ENCODE measurements at regions not wholly inside any gene's neighbourhood (a gene's known extent, or its start where the extent isn't known, plus 50 kb on each side); places are given as distances from the start of the nearest gene placed in this dataset.

DNA sequence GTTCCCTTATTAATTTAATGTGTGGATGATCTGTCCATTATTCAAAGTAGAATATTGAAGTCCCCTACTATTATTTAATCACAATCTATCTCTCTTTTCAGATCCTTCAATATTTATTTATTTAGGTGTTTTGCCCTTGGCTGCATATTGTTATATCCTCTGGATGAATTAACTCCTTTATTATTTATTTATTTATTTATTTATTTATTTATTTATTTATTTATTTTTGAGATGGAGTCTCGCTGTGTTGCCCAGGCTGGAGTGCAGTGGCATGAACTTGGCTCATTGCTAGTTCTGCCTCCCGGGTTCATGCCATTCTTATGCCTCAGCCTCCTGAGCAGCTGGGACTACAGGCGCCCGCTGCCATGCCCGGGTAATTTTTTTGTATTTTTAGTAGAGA, 776.6 kb upstream of the NXPH2 start:
- no peak for TF ChIP-seq EP300 (IDR thresholded peaks at IDR 0.05; ENCODE audit: borderline replicate concordance in 1 of 2, low read depth in 1 of 2, low read length in 1 of 2)
- TF ChIP-seq, protein P1, sequence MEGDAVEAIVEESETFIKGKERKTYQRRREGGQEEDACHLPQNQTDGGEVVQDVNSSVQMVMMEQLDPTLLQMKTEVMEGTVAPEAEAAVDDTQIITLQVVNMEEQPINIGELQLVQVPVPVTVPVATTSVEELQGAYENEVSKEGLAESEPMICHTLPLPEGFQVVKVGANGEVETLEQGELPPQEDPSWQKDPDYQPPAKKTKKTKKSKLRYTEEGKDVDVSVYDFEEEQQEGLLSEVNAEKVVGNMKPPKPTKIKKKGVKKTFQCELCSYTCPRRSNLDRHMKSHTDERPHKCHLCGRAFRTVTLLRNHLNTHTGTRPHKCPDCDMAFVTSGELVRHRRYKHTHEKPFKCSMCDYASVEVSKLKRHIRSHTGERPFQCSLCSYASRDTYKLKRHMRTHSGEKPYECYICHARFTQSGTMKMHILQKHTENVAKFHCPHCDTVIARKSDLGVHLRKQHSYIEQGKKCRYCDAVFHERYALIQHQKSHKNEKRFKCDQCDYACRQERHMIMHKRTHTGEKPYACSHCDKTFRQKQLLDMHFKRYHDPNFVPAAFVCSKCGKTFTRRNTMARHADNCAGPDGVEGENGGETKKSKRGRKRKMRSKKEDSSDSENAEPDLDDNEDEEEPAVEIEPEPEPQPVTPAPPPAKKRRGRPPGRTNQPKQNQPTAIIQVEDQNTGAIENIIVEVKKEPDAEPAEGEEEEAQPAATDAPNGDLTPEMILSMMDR (IDR thresholded peaks at IDR 0.05) = no peak
- no peak for TF ChIP-seq YY1 (IDR thresholded peaks at IDR 0.05; ENCODE audit: low read depth)
- TF ChIP-seq RCOR1 (IDR thresholded peaks at IDR 0.05; ENCODE audit: low read length) = no peak
- TF ChIP-seq CHD2 (IDR thresholded peaks at IDR 0.05; ENCODE audit: low read length, partially characterized antibody) = no peak
- TF ChIP-seq POLR2AphosphoS5 (IDR thresholded peaks at IDR 0.05; ENCODE audit: low read depth, low read length) = no peak
- no peak for TF ChIP-seq REST (IDR thresholded peaks at IDR 0.05; ENCODE audit: low read depth, low read length)

All from SK-N-SH (cell line).